ENCODE measurements at regions not wholly inside any gene's neighbourhood (a gene's known extent, or its start where the extent isn't known, plus 50 kb on each side); places are given as distances from the start of the nearest gene placed in this dataset.

- H3K23ac ChIP-seq (ENCODE audit: insufficient read length), result no peak overlapping the region
- no peak overlapping the region for H3K18ac ChIP-seq (ENCODE audit: extremely low read depth, low read length)
- H2AK5ac ChIP-seq (ENCODE audit: low read depth, low read length), result no peak overlapping the region
- POLR2A ChIA-PET (ENCODE audit: partially characterized antibody), result no interaction called here
- H3K14ac ChIP-seq (ENCODE audit: insufficient read length), result no peak overlapping the region
- H2BK12ac ChIP-seq (ENCODE audit: low read depth, low read length), result no peak overlapping the region
- FAIRE-seq (no peak), DNase-seq (ENCODE audit: low read depth in 1 of 2, low spot score in 2 of 2) (no peak)
- H3K9ac ChIP-seq (replicated peaks in 1 of 4; ENCODE audit: extremely low read depth in 1 of 4, low read depth in 3 of 4, low read length in 3 of 4), result no peak overlapping the region
- no peaks in the 10 kb centered on the region for H3K23me2 ChIP-seq (ENCODE audit: low read depth, low read length)
- H3K9me3 ChIP-seq (ENCODE audit: insufficient read depth in 2 of 2, low read depth in 1 of 2, low read length in 1 of 2), result no peaks in the 10 kb centered on the region
- no peak overlapping the region for H3K4ac ChIP-seq (replicated peaks; ENCODE audit: insufficient read length, low read depth, low read length)
- H3K27me3 ChIP-seq (replicated peaks in 1 of 4; ENCODE audit: control insufficient read depth in 3 of 4, extremely low read depth in 1 of 4, insufficient read depth in 3 of 4, low read length in 3 of 4), result no peaks in the 10 kb centered on the region
- 88% methylated on average over 4 of the region's 4 CpGs; no CpG with 5 or more reads in 1 of the 2 experiments for WGBS, 2 experiments (ENCODE audit: extremely low coverage in 1 of 2, insufficient coverage in 1 of 2, insufficient read length in 1 of 2, insufficient replicate concordance in 2 of 2, low coverage in 1 of 2, low lambda C conversion rate in 2 of 2, missing lambda C conversion rate in 1 of 2)
- no peak overlapping the region for H4K5ac ChIP-seq (ENCODE audit: insufficient read length, low read depth, low read length)
- CTCF ChIA-PET (ENCODE audit: partially characterized antibody), result interaction anchor here (0.7 to 1.4 kb wide), 7 partner anchors 9 to 128 kb away, joined by 3 to 5 read pairs (median 4); no protein-coding TSS in a partner anchor
- H4K91ac ChIP-seq (replicated peaks; ENCODE audit: insufficient read length, low read length), result no peak overlapping the region
- no peak overlapping the region for H4K8ac ChIP-seq (ENCODE audit: extremely low read depth, insufficient read depth, low read length)
- H4K20me1 ChIP-seq (replicated peaks in 1 of 2; ENCODE audit: control insufficient read depth in 1 of 2, insufficient read depth in 2 of 2, low read length in 2 of 2), result no peaks in the 10 kb centered on the region
- H2BK20ac ChIP-seq (ENCODE audit: low read length), result no peak overlapping the region
- H3K4me3 ChIP-seq (ENCODE audit: extremely low read depth in 1 of 4, insufficient read depth in 2 of 4, low read depth in 3 of 4, low read length in 4 of 4), result no peak overlapping the region
- no peaks in the 10 kb centered on the region for H3K36me3 ChIP-seq (ENCODE audit: control insufficient read depth in 2 of 4, insufficient read depth in 4 of 4, low read length in 3 of 4)
- H3K4me1 ChIP-seq (replicated peaks in 1 of 4; ENCODE audit: control insufficient read depth in 3 of 4, insufficient read depth in 4 of 4, low read length in 3 of 4), result no peaks in the 10 kb centered on the region
- no peak overlapping the region for H3K4me2 ChIP-seq (ENCODE audit: insufficient read depth in 1 of 2, low read depth in 2 of 2, low read length in 2 of 2)
- no peaks in the 10 kb centered on the region for H3K79me1 ChIP-seq (ENCODE audit: low read depth, low read length)
- no peak overlapping the region for H2BK120ac ChIP-seq (replicated peaks; ENCODE audit: low read depth, low read length)
- no peak overlapping the region for H3K27ac ChIP-seq (ENCODE audit: low read depth, low read length)
- no peak overlapping the region for H2BK5ac ChIP-seq (ENCODE audit: low read depth, low read length)
- H2AFZ ChIP-seq (ENCODE audit: low read length), result no peak overlapping the region
- H3K56ac ChIP-seq (replicated peaks; ENCODE audit: insufficient read length, low read depth, low read length), result no peak overlapping the region
- no peak overlapping the region for H2BK15ac ChIP-seq (ENCODE audit: low read length)
- H3K79me2 ChIP-seq (ENCODE audit: control insufficient read depth in 1 of 2, insufficient read depth in 2 of 2, low read length in 2 of 2), result no peaks in the 10 kb centered on the region
- no peak for TF ChIP-seq RAD21 (IDR thresholded peaks at IDR 0.05 in 1 of 2, conservative IDR thresholded peaks at IDR 0.05 in 1 of 2; ENCODE audit: low read depth in 2 of 2, low read length in 2 of 2)
- TF ChIP-seq CHD1 (IDR thresholded peaks at IDR 0.05; ENCODE audit: low read depth, low read length), result no peak
- TF ChIP-seq BACH1 (IDR thresholded peaks at IDR 0.05; ENCODE audit: low read length), result no peak
- TF ChIP-seq SIX5 (IDR thresholded peaks at IDR 0.05; ENCODE audit: low read depth, low read length), result no peak
- no peak for TF ChIP-seq RNF2 (IDR thresholded peaks at IDR 0.05; ENCODE audit: borderline replicate concordance, low read depth, low read length, missing control alignments, poor library complexity, severe bottlenecking)
Observed at GRCh38 chr4:174118171-174118570, 165.3 kb downstream of the FBXO8 start.
